ENCODE measurements at regions not wholly inside any gene's neighbourhood (a gene's known extent, or its start where the extent isn't known, plus 50 kb on each side); places are given as distances from the start of the nearest gene placed in this dataset.

- DNase-seq (ENCODE audit: low read depth in 1 of 2, low spot score in 1 of 2) = no peak
Observed at GRCh38 chr11:70838198-70838597, 414.2 kb downstream of the SHANK2 start.

GRCh38 chr11:70839851-70840250 lies 412.5 kb downstream of the SHANK2 start:
- DNase-seq (ENCODE audit: low read depth in 1 of 2, low spot score in 1 of 2) = no peak

DNA sequence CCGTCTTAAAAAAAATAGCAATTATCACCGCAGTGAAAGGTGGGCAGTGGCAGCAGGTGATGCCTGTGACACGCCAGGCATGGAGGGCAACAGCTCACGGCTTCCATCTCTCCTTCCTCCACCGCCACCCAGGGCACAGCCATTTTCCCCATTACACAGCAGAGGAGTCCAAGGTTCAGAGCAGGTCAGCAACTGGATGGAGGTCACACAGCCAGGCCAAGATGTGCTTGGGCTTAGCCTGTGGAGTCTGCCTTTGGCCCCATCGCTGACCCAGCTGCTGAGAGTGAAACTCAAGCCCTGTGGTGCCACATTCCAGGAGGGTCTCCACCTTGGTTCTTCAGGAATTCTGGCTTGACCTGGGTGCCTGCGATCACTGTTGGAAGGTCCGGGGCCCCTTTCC lies 411.1 kb downstream of the SHANK2 start:
- DNase-seq (ENCODE audit: low read depth in 1 of 2, low spot score in 1 of 2) = no peak

DNA sequence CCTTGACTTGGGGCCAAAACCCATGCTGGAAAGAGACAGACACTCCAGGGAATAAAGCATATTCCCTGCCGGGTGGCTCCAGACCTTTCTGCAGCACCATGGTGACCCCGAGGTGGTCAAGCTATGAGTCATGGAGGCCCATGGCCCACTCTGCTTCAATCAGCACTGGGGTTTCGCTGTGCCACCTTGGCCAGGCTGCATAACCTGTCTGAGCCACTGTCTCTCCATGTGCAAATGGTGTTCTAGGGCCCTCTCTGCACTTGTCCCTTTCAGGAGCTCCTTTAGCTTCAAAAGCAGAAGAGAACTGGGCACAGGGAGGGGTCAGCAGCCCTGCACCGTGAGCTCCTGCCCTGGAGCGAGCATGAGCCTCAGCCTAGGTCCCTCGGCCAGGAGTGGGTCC lies 410.1 kb downstream of the SHANK2 start:
- no peak for DNase-seq (ENCODE audit: low read depth in 1 of 2, low spot score in 1 of 2)

DNA sequence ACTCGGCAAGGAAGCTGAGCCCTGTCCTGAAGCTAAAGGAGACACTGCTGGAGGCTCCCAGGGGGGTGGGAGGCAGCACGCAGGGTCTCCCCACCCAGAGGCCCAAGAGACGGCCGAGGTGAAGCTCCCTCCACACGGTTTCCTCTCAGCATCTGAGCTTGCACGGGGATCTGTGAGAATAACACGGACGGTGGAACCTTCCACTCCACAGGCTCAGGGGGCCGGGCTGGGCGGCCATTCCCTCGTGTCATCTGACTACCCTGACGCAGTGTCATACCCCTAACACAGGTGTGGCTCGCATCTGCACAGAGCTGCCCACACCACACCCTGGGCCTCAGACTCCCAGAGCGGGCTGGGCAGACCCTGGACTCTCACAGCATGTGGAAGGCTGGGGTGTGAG lies 409.7 kb downstream of the SHANK2 start:
- no peak for DNase-seq (ENCODE audit: low read depth in 1 of 2, low spot score in 1 of 2)

DNA sequence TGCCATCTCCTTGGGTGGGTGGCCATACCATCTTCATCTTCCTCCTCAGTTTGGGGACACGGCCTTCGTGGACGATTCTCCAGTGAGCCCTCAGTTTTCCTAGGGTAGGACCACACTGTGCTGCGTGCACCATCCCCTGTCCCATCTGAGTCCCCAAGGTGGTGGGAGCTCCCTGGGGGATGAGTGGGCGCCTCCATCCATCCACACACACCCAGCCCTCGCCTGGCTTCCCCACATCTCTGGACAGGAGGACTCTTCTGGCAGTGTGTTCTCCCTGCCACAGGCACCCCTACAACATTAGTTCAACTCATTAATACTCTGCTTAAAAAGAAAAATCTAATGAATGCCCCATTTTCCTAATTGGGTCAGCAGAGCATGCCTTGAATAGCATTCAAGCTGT lies 408.5 kb downstream of the SHANK2 start:
- DNase-seq (ENCODE audit: low read depth in 1 of 2, low spot score in 1 of 2) = no peak

- DNase-seq (ENCODE audit: low read depth in 1 of 2, low spot score in 1 of 2) = no peak
Observed at GRCh38 chr11:70844387-70844786, 408.0 kb downstream of the SHANK2 start.

- DNase-seq (ENCODE audit: low read depth in 1 of 2, low spot score in 1 of 2) = no peak
Observed at GRCh38 chr11:70845591-70846041, 406.8 kb downstream of the SHANK2 start.

- no peak for DNase-seq (ENCODE audit: low read depth in 1 of 2, low spot score in 1 of 2)
Observed at GRCh38 chr11:70846781-70847655, 405.4 kb downstream of the SHANK2 start.

DNA sequence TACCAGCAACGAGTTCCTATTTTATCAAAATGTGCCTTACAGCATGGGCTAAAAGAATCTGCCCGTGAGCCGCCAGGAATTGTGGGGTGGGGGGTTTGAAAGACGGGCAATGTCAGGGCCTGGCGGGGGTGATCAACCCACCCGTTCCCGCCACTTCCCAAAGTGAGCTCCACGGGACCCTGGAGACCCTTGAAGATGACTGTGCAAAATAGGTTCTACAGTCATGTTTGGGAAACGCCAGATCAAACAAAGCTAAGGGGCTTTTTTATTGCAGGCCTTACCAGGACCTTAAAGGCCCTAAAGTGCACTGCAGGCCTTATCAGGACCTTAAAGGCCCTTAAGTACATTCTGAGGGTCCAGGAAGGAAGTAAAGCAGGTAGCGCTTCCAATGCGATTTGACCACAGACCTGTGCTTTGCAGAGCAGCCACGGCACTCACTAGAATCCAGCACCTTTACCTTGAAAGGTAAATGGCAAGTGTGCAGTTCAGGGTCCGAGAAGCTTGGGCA lies 404.1 kb downstream of the SHANK2 start:
- no peak for DNase-seq (ENCODE audit: low read depth in 1 of 2, low spot score in 1 of 2)

DNA sequence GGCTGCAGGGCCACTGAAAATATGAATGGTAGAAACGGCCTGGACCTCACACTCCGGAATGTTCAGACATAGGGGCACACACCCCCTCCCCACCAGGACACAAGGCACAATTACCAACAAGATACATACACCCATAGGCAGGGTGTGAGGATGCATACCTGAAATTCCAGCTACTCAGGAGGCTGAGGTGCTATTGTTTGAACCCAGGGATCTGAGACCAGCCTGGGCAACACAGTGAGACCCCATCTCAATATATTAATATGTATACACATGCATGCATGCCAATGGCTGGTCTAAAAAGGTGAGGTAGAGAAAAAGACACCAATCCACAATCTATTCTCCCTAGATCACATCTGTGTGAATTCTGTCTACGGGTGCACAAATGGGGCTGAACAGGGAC lies 403.3 kb downstream of the SHANK2 start:
- DNase-seq (ENCODE audit: low read depth in 1 of 2, low spot score in 1 of 2) = no peak

GRCh38 chr11:70851308-70851707 lies 401.1 kb downstream of the SHANK2 start:
- DNase-seq (ENCODE audit: low read depth in 1 of 2, low spot score in 1 of 2) = no peak

DNA sequence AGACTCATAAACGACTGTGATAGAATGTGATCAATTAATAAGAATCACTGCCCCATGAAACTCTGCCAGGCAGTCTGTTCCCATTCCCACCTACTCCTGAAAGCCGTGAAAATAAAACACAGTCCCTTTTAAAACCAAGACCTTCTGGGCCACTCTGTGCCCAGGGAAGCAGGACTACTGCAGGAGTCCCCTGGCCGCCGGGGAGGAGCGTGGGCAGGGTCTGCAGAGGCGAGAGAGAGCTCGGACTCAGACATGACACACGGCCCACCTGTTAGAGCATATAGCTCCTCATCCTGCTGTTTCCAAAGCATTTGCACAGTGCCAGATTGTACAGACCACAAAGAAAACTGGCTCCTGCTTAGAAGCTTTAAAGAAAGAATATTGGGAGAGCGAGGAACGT lies 400.5 kb downstream of the SHANK2 start:
- no peak for DNase-seq (ENCODE audit: low read depth in 1 of 2, low spot score in 1 of 2)

DNA sequence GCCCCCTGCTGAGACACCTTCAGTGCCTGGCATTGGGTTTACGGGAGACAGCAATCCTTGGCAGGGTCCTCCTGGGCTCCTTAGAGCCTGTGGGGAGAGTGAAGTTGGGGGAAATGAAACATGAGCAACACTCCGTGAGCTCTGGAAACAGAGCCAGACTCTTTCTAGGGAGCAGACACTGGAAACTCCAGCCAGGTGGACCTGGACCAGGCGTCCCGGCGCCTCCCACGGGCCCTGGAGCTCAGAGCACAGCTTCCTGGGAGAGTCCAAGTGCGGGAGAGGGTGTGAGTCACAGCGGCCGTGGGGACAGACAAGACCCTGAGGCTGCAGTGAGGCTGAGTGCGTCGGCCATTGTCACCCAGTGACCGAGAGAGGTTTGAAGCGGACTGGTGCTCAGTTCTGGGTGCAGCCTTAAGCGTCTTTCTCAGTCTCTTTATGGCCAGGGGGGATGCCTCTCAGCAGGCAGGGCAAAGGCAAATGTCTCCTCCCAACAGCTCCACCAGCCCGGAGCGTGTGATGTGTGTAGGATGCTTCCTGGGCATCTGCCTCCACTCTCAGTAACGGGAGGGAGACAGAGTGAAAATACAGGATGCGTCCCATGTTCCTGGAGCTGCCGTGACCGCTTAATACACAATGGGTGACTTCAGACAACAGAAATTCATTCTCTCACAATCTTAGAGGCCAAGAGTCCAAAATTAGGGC lies 399.2 kb downstream of the SHANK2 start:
- no peak for DNase-seq (ENCODE audit: low read depth in 1 of 2, low spot score in 1 of 2)

DNA sequence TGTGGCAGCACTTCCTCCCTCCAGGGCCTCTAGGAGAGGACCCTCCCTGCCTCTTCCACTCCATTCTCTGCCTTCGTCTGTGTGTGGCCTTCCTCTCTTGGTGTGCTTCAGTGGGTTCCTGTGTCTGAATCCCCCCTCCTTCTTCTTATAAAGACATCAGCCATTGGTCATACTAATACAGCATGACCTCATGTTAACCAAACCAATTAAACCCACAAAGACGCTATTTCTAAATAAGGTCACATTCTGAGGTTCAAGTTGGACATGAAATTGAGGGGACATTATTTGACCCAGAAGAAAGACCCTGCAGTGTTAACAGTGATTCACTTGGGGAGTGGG lies 398.6 kb downstream of the SHANK2 start:
- DNase-seq (ENCODE audit: low read depth in 1 of 2, low spot score in 1 of 2) = no peak

GRCh38 chr11:70854201-70854600 lies 398.2 kb downstream of the SHANK2 start:
- DNase-seq (ENCODE audit: low read depth in 1 of 2, low spot score in 1 of 2) = no peak

DNA sequence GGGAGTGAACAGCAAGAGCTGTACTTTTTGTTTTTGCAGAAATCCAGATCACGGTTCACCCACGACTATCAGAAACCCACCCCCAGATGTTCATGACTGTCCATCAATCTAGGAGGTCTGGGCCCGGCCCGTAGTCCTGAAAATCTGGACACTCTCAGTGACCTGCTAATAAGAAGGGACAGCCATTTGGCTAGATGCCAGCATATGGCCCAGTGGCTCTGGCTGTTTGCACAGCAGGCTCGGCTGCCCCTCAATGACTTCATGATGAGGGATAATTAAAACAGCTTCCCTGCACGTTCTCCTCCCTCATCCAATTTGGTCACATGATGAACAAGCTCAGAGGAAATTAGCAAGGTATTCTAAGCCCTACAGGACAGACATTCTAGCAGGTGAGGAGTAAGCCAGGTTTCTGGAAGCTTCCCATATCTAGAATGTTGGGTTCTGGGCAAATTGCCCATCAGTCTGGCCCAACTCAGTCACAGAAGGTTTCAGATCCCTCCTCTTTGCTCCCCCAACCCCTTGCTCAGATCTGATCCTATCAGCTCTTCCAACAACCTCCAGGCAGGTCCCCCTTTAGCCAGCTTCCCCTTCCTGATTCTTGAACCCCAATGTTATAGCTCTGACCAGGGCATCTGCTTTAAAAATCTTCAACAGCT lies 397.3 kb downstream of the SHANK2 start:
- DNase-seq (ENCODE audit: low read depth in 1 of 2, low spot score in 1 of 2) = no peak

GRCh38 chr11:70857894-70858293 lies 394.5 kb downstream of the SHANK2 start:
- DNase-seq (ENCODE audit: low read depth in 1 of 2, low spot score in 1 of 2) = no peak

- no peak for DNase-seq (ENCODE audit: low read depth in 1 of 2, low spot score in 1 of 2)
Observed at GRCh38 chr11:70859180-70859579, 393.2 kb downstream of the SHANK2 start.

DNA sequence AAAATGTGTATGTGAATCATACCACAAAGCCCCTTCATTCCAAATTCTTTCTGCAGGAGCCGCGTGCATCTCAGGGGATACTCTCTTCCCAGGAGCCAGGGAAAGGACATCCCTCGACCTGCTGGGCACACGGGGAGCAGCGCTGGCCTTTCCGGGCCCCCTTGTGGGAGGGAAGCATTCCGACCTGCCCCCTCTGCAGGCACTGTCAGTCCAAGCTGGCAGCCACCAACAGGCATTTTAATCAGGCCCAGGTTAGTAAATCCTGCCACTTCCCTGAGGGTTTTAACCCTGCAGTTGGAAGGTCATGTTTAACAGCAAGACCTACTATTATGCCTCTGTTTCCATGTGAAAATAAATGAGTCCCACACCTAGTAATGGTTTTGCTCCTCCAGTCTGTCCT lies 391.5 kb downstream of the SHANK2 start:
- DNase-seq (ENCODE audit: low read depth in 1 of 2, low spot score in 1 of 2) = no peak

GRCh38 chr11:70861559-70861958 lies 390.8 kb downstream of the SHANK2 start:
- DNase-seq (ENCODE audit: low read depth in 1 of 2, low spot score in 1 of 2) = no peak

DNA sequence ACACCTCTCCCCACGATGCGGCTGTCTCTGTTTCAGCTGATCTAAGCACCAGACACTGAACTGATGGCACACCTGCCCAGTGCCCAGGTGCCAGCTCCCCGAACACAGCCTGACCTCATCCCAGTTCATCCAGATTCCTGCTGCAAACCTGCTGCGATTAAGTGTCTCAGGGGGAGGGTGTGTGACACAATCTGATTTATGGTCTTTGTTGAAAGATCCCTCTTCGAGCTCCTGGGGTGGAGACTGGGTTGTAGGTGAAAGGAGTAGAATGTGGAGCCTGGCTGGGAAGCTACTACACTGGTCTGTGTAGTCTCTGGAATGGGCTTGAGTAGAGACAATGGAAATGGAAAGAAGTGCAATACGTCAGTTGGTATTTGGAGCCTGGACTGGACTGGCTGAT lies 390.3 kb downstream of the SHANK2 start:
- no peak for DNase-seq (ENCODE audit: low read depth in 1 of 2, low spot score in 1 of 2)
